8988T (cell line): ENCODE measurements at regions not wholly inside any gene's neighbourhood (a gene's known extent, or its start where the extent isn't known, plus 50 kb on each side); places are given as distances from the start of the nearest gene placed in this dataset.

ENCODE experiments used
- DNase-seq: peaks from one replicate; pipeline ENCODE4 v3.0.0; 2011

GRCh38 chr15:62377736-62378480 lies 212.8 kb upstream of the C2CD4B start:
- DNase-seq: no peak

GRCh38 chr15:62378772-62379498 lies 213.8 kb upstream of the C2CD4B start:
- no peak for DNase-seq

- DNase-seq: no peak
Measured at GRCh38 chr15:62380011-62380410, 214.9 kb upstream of the C2CD4B start.

- DNase-seq: no peak
Measured at GRCh38 chr15:62382046-62382445, 217.0 kb upstream of the C2CD4B start.

- DNase-seq: peak; percentile 61
Measured at GRCh38 chr15:62389885-62390790, 225.1 kb upstream of the C2CD4B start, which contains the start of gene TLN2. TSS of gene TLN2 (plus strand) at chr15:62390550.

- peak; percentile 9 for DNase-seq
Measured at GRCh38 chr15:62390791-62391640, 225.9 kb upstream of the C2CD4B start.

- DNase-seq: peak; percentile 46
Measured at GRCh38 chr15:62391641-62392262, 226.7 kb upstream of the C2CD4B start.

GRCh38 chr15:62392376-62392775 lies 227.3 kb upstream of the C2CD4B start:
- DNase-seq: no peak

- no peak for DNase-seq
Measured at GRCh38 chr15:62393196-62393595, 228.1 kb upstream of the C2CD4B start.

- no peak for DNase-seq
Measured at GRCh38 chr15:62394079-62394478, 229.0 kb upstream of the C2CD4B start.

GRCh38 chr15:62400778-62401177 lies 235.7 kb upstream of the C2CD4B start:
- DNase-seq: no peak

- DNase-seq: no peak
Measured at GRCh38 chr15:62402687-62403086, 237.6 kb upstream of the C2CD4B start.

GRCh38 chr15:62403164-62403809 lies 238.2 kb upstream of the C2CD4B start:
- DNase-seq: no peak

- DNase-seq: no peak
Measured at GRCh38 chr15:62404194-62404985, 239.3 kb upstream of the C2CD4B start.

GRCh38 chr15:62406305-62406891 lies 241.3 kb upstream of the C2CD4B start:
- DNase-seq: no peak

- no peak for DNase-seq
Measured at GRCh38 chr15:62407216-62407615, 242.1 kb upstream of the C2CD4B start.

- DNase-seq: no peak
Measured at GRCh38 chr15:62407962-62408361, 242.9 kb upstream of the C2CD4B start.

- no peak for DNase-seq
Measured at GRCh38 chr15:62409466-62409865, 244.4 kb upstream of the C2CD4B start.

- no peak for DNase-seq
Measured at GRCh38 chr15:62412686-62413085, 247.6 kb upstream of the C2CD4B start.

GRCh38 chr15:62413153-62413552 lies 248.1 kb upstream of the C2CD4B start:
- DNase-seq: no peak
